GM12878 (cell line): ENCODE measurements at regions not wholly inside any gene's neighbourhood (a gene's known extent, or its start where the extent isn't known, plus 50 kb on each side); places are given as distances from the start of the nearest gene placed in this dataset.

ENCODE experiments used
- ATAC-seq: fragments of 200-7000 bp; cut with Tn5 transposase; 3 replicates; pipeline ENCODE4 v1.9.1; 2020; ENCODE audit warnings: mild to moderate bottlenecking, moderate library complexity
- BruUV-seq: library from RNA; stranded (reverse); fragments of 400-500 nt; replicated peaks from 2 replicates; lab custom pipeline; 2021; lab: Mats Ljungman, UMichigan
- CTCF ChIA-PET: fragments of 300-600 bp; sonication (Branson Sonifier 250); formaldehyde crosslinking; extraction: SDS; loops from one replicate; lab custom pipeline; 2021; ENCODE audit warnings: inconsistent platforms; lab: Yijun Ruan, JAX
- POLR2A ChIA-PET: fragments of 350-600 bp; formaldehyde crosslinking; extraction: SDS; loops from one replicate; lab custom pipeline; 2021; ENCODE audit warnings: inconsistent platforms; lab: Charles Lee
- RAD21 ChIA-PET: fragments of 300-600 bp; sonication (Branson Sonifier 250); formaldehyde crosslinking; loops from one replicate; lab custom pipeline; 2023; ENCODE audit warnings: antibody characterized with exemption; ENCODE audit not compliant: unreplicated experiment; lab: Charles Lee
- SMC1A ChIA-PET: fragments of 300-600 bp; sonication (Branson Sonifier 250); formaldehyde crosslinking; loops from one replicate; lab custom pipeline; 2023; ENCODE audit not compliant: unreplicated experiment, uncharacterized antibody; lab: Charles Lee
- DNase-seq: peaks from one replicate; pipeline ENCODE4 v3.0.0-alpha.2; 2011; ENCODE audit warnings: low read depth, low spot score
- FAIRE-seq: peaks from 3 replicates; lab custom pipeline; 2011; peaks lifted over from hg19 to GRCh38; lab: Jason Lieb, UNC
- H2AFZ ChIP-seq: 2 replicates; pipeline ENCODE4 v1.6.0; 2011; ENCODE audit warnings: low read depth, low read length, control low read depth; ENCODE audit not compliant: control insufficient read depth
- H3K27ac ChIP-seq: 2 replicates; pipeline ENCODE4 v1.5.1; 2011; ENCODE audit warnings: control low read depth; ENCODE audit not compliant: control insufficient read depth, insufficient read depth
- H3K27me3 ChIP-seq, 2 experiments: replicated peaks in 1 of 2; 2 replicates each; pipeline versions ENCODE4 v1.6.0 to v1.6.1; 2011; ENCODE audit warnings: low read length in 1 of 2; ENCODE audit not compliant: control insufficient read depth in 2 of 2, insufficient read depth in 2 of 2
- H3K36me3 ChIP-seq, 2 experiments: 2 replicates each; pipeline ENCODE4 v1.5.1; 2011; ENCODE audit warnings: low read length in 1 of 2; ENCODE audit not compliant: control insufficient read depth in 2 of 2, insufficient read depth in 2 of 2
- H3K4me1 ChIP-seq: 2 replicates; pipeline ENCODE4 v1.6.1; 2011; ENCODE audit warnings: mild to moderate bottlenecking, low read length, moderate library complexity, mixed read lengths; ENCODE audit not compliant: control insufficient read depth, insufficient read depth
- H3K4me2 ChIP-seq: 2 replicates; pipeline ENCODE4 v1.6.0; 2011; ENCODE audit warnings: control low read depth; ENCODE audit not compliant: control insufficient read depth, insufficient read depth
- H3K4me3 ChIP-seq: fragments of 200-600 bp; sonication (generic); 2 replicates; pipeline ENCODE4 v1.5.1; 2016
- H3K79me2 ChIP-seq: 2 replicates; pipeline ENCODE4 v1.6.0; 2011; ENCODE audit warnings: low read length; ENCODE audit not compliant: control insufficient read depth, insufficient read depth
- H3K9ac ChIP-seq: 2 replicates; pipeline ENCODE4 v1.8.0; 2011; ENCODE audit warnings: low read length, control low read depth, mixed read lengths; ENCODE audit not compliant: control insufficient read depth, insufficient read depth
- H3K9me3 ChIP-seq: replicated peaks from 3 replicates; pipeline ENCODE4 v1.5.1; 2011; ENCODE audit warnings: mild to moderate bottlenecking, low read length; ENCODE audit not compliant: control insufficient read depth, insufficient read depth
- H4K20me1 ChIP-seq: 2 replicates; pipeline ENCODE4 v1.6.0; 2011; ENCODE audit not compliant: control insufficient read depth, insufficient read depth
- ASH2L ChIP-seq: fragments of 300-600, 200-600 bp; sonication (generic); IDR thresholded peaks from 2 replicates; pipeline ENCODE4 v1.6.1; 2017; ENCODE audit warnings: low read depth, mild to moderate bottlenecking, borderline replicate concordance
- CBX5 ChIP-seq: sonication (generic); IDR thresholded peaks from 2 replicates; pipeline ENCODE4 v1.6.1; 2016; ENCODE audit warnings: low read depth, moderate library complexity, mild to moderate bottlenecking, inconsistent platforms
- EGR1 ChIP-seq, 2 experiments: IDR thresholded peaks; 1 replicate in 1 of 2; 2 replicates in 1 of 2; pipeline ENCODE4 v1.6.1; 2011 to 2012; ENCODE audit warnings: low read depth in 2 of 2, low read length in 2 of 2, borderline replicate concordance in 1 of 2, mild to moderate bottlenecking in 1 of 2, moderate library complexity in 1 of 2
- GATAD2B ChIP-seq: fragments of 450-650 bp; conservative IDR thresholded peaks from 2 replicates; pipeline ENCODE4 v1.6.1; 2017; ENCODE audit warnings: low read depth, mild to moderate bottlenecking, moderate library complexity
- MEF2B ChIP-seq: fragments of 450-650 bp; IDR thresholded peaks from 2 replicates; pipeline ENCODE4 v1.6.1; 2018; ENCODE audit warnings: mild to moderate bottlenecking, moderate library complexity; ENCODE audit not compliant: partially characterized antibody, poor library complexity, severe bottlenecking
- NBN ChIP-seq: fragments of 450-650 bp; IDR thresholded peaks from 2 replicates; pipeline ENCODE4 v1.6.1; 2016
- PAX8 ChIP-seq: fragments of 450-650 bp; IDR thresholded peaks from 2 replicates; pipeline ENCODE4 v1.6.1; 2017; ENCODE audit warnings: mild to moderate bottlenecking, moderate library complexity
- POLR2AphosphoS2 ChIP-seq: IDR thresholded peaks from 2 replicates; pipeline ENCODE4 v1.6.1; 2011; ENCODE audit warnings: low read depth, mild to moderate bottlenecking, low read length, improper control_type of control experiment, moderate library complexity
- RAD51 ChIP-seq: fragments of 450-650 bp; IDR thresholded peaks from 2 replicates; pipeline ENCODE4 v1.6.1; 2016; ENCODE audit warnings: moderate library complexity, mild to moderate bottlenecking, inconsistent platforms
- RCOR1 ChIP-seq: conservative IDR thresholded peaks from 2 replicates; pipeline ENCODE4 v1.6.1; 2012; ENCODE audit warnings: low read depth, low read length, improper control_type of control experiment
- STAT1 ChIP-seq: fragments of 450-650 bp; conservative IDR thresholded peaks from 2 replicates; pipeline ENCODE4 v1.6.1; 2014; ENCODE audit warnings: antibody characterized with exemption, mild to moderate bottlenecking
- SUPT20H ChIP-seq: IDR thresholded peaks from 2 replicates; pipeline ENCODE4 v1.6.1; 2011; ENCODE audit warnings: low read depth, mild to moderate bottlenecking, low read length, moderate library complexity, borderline replicate concordance; ENCODE audit not compliant: control insufficient read depth
- TBL1XR1 ChIP-seq: IDR thresholded peaks from 2 replicates; pipeline ENCODE4 v1.6.1; 2012; ENCODE audit warnings: low read depth, low read length, improper control_type of control experiment
- WGBS: methylation state at CpG from one replicate; pipeline ENCODE4 v1.1.6; 2016; ENCODE audit warnings: low lambda C conversion rate; ENCODE audit not compliant: insufficient replicate concordance, insufficient coverage; ENCODE audit errors: missing lambda C conversion rate; 5-methylcytosine and 5-hydroxymethylcytosine counted together
- in situ Hi-C: fragments of 300-500 bp; cut with MboI; formaldehyde crosslinking; loops from 9 replicates; pipeline ENCODE4 v1.14.3; 2018; ENCODE audit warnings: mixed read lengths
- intact Hi-C: fragments of 100-400 bp; cut with micrococcal nuclease; formaldehyde crosslinking; loops from one replicate; pipeline ENCODE4 v1.14.2; 2022; ENCODE audit not compliant: unreplicated experiment
- TF ChIP-seq, protein P1 (sequence below): fragments of 450-650 bp; IDR thresholded peaks from 2 replicates; pipeline ENCODE4 v1.6.1; 2016; ENCODE audit warnings: mild to moderate bottlenecking
- TF ChIP-seq, protein P2 (sequence below): IDR thresholded peaks from 2 replicates; pipeline ENCODE4 v1.6.1; 2012; ENCODE audit warnings: low read depth, low read length, improper control_type of control experiment

DNA sequence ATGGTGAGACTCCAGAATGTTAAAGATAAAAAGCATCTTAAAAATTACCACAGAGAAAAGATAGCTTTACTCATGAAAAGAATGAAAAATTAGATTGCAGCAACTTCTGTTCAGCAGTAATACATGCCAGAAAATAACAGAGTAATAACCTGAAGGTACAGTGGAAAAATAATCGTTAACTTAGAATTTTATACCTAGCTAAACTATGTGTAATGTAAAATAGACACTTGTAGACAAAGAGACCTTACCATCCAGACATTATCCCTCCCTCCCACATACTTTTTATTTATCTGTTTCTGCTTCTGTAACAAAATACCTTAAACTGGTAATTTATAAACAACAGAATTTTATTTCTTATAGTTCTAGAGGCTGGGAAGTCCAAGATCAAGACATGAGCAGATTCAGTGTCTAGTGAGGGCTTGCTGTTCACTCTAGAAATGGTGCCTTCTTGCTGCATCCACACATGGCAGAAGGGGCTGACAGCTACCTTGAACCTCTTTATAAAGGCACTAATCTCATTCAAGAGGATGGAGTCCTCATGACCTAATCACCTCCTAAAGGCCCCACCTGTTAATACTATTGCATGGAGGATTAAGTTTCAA lies 90.7 kb downstream of the COL6A6 start (continued):
- TF ChIP-seq STAT1, result no peak
- TF ChIP-seq TBL1XR1, result no peak

DNA sequence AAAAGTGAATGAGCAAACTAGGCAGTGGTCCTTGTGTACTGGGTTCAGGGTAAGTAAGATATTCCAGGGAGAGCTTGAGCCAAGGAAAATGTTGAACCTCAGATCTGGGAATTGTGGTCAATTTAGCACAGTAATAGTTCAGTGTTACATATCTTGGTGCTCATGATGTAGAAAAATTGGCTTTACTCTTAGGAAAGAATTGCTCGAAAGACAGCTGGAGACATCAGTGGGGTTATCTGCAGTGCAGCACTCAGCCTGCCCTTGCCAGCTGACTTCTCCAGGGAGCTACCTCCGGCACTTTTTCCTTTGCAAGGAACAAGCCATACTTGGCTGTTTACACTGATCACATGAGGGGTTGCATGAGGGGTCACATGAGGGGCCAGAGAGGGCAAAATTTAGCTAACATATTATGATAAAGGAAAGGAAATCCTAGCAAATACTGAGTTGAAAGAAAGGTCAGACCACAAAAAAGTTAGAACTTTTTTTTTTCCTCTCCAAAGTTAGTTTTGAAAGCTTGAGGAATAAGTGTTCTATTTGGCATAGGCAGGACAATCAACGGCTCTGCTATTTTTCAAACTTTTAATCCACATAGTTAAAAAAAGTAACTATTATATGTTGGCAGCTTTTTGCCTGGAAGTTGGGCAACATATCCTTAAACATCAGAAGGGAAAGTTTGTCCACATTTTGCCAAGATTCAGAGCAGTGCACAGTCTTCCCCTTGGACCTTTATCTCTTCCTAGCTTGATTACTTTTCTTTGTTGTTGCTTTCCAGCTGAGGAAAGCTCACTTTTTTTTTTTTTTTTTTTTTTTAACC lies 92.4 kb downstream of the COL6A6 start:
- TF ChIP-seq NBN (no peak), SUPT20H (no peak), PAX8 (no peak), CBX5 (no peak), EGR1 (IDR thresholded peaks at IDR 0.05; ENCODE audit: borderline replicate concordance in 1 of 2, low read depth in 2 of 2, low read length in 2 of 2) (no peak), RCOR1 (no peak), ASH2L (no peak), POLR2AphosphoS2 (no peak), RAD51 (no peak), GATAD2B (no peak), MEF2B (no peak)
- TF ChIP-seq, protein P1, sequence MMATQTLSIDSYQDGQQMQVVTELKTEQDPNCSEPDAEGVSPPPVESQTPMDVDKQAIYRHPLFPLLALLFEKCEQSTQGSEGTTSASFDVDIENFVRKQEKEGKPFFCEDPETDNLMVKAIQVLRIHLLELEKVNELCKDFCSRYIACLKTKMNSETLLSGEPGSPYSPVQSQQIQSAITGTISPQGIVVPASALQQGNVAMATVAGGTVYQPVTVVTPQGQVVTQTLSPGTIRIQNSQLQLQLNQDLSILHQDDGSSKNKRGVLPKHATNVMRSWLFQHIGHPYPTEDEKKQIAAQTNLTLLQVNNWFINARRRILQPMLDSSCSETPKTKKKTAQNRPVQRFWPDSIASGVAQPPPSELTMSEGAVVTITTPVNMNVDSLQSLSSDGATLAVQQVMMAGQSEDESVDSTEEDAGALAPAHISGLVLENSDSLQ, result no peak
- TF ChIP-seq, protein P2, sequence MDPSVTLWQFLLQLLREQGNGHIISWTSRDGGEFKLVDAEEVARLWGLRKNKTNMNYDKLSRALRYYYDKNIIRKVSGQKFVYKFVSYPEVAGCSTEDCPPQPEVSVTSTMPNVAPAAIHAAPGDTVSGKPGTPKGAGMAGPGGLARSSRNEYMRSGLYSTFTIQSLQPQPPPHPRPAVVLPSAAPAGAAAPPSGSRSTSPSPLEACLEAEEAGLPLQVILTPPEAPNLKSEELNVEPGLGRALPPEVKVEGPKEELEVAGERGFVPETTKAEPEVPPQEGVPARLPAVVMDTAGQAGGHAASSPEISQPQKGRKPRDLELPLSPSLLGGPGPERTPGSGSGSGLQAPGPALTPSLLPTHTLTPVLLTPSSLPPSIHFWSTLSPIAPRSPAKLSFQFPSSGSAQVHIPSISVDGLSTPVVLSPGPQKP, result no peak
- BruUV-seq, result no TSS peak
- Histone ChIP-seq H2AFZ (no peak overlapping the region), H3K36me3 (no peaks in the 10 kb centered on the region), H3K27me3 (no peaks in the 10 kb centered on the region), H3K4me1 (no peaks in the 10 kb centered on the region), H3K4me2 (no peak overlapping the region), H3K9ac (no peak overlapping the region), H3K4me3 (no peak overlapping the region), H4K20me1 (no peaks in the 10 kb centered on the region), H3K9me3 (peaks cover 3% of the 10 kb centered on the region; the same call in 1 of the 3 replicates), H3K79me2 (no peaks in the 10 kb centered on the region), H3K27ac (no peak overlapping the region)
- DNase-seq, result no peak
- intact Hi-C loops, result no loop called here
- ChIA-PET POLR2A (no interaction called here), SMC1A (interaction anchor here (1.5 kb wide), 1 partner anchor 9 kb away, joined by 3 read pairs; no protein-coding TSS in a partner anchor), RAD21 (no interaction called here), CTCF (interaction anchor here (1.1 kb wide), 1 partner anchor 9 kb away, joined by 3 read pairs; no protein-coding TSS in a partner anchor)
- no peak for ATAC-seq
- 4% methylated on average over 3 of the region's 3 CpGs for WGBS
- FAIRE-seq, result no peak
- in situ Hi-C loops, result no loop called here
